ENCODE measurements at regions not wholly inside any gene's neighbourhood (a gene's known extent, or its start where the extent isn't known, plus 50 kb on each side); places are given as distances from the start of the nearest gene placed in this dataset.
A peak's percentile ranks its signal among the peaks of the same experiment; 100 is the strongest.

DNA sequence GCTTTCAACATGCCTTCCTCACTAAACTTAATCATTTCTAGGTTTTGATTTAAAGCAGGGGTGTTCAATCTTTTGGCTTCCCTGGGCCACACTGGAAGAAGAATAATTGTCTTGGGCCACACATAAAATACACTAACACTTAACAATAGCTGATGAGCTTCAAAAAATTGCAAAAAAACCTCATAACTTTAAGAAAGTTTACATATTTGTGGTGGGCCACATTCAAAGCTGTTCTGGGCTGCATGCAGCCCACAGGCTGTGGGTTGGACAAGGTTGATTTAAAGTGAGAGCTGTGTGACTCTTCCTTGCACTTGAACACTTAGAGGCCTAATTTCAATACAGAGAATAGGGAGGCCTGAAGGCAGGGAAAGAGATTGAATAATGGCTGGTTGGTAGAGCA lies 598.3 kb downstream of the EFNA5 start:
- DNase-seq, result no peak
- no peak for ATAC-seq (ENCODE audit: insufficient read depth, low FRiP score)
- Histone ChIP-seq H3K4me3 (no peak overlapping the region), H3K9ac (ENCODE audit: insufficient read depth in 1 of 2, low read length in 2 of 2) (no peak overlapping the region), H3K27ac (ENCODE audit: low read depth in 1 of 2, low read length in 1 of 2) (no peak overlapping the region), H3K4me1 (ENCODE audit: control insufficient read depth in 5 of 5, insufficient read depth in 5 of 5, low read length in 5 of 5) (no peaks in the 10 kb centered on the region), H3K36me3 (ENCODE audit: control insufficient read depth in 4 of 4, insufficient read depth in 4 of 4, low read length in 4 of 4) (no peaks in the 10 kb centered on the region), H3K9me3 (ENCODE audit: control insufficient read depth in 4 of 4, insufficient read depth in 3 of 4, low read length in 3 of 4) (peaks cover 0 to 3% (median 1%) of the 10 kb centered on the region in 4 donors), H3K27me3 (ENCODE audit: control insufficient read depth in 3 of 3, insufficient read depth in 3 of 3, low read length in 2 of 3) (no peaks in the 10 kb centered on the region)
- TF ChIP-seq, protein P1, sequence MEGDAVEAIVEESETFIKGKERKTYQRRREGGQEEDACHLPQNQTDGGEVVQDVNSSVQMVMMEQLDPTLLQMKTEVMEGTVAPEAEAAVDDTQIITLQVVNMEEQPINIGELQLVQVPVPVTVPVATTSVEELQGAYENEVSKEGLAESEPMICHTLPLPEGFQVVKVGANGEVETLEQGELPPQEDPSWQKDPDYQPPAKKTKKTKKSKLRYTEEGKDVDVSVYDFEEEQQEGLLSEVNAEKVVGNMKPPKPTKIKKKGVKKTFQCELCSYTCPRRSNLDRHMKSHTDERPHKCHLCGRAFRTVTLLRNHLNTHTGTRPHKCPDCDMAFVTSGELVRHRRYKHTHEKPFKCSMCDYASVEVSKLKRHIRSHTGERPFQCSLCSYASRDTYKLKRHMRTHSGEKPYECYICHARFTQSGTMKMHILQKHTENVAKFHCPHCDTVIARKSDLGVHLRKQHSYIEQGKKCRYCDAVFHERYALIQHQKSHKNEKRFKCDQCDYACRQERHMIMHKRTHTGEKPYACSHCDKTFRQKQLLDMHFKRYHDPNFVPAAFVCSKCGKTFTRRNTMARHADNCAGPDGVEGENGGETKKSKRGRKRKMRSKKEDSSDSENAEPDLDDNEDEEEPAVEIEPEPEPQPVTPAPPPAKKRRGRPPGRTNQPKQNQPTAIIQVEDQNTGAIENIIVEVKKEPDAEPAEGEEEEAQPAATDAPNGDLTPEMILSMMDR (IDR thresholded peaks at IDR 0.05; ENCODE audit: control extremely low read depth, extremely low read depth), result no peak

- no peak overlapping the region for H3K27ac ChIP-seq (ENCODE audit: low read depth in 1 of 2, low read length in 1 of 2)
- no peaks in the 10 kb centered on the region for H3K4me1 ChIP-seq (ENCODE audit: control insufficient read depth in 5 of 5, insufficient read depth in 5 of 5, low read length in 5 of 5)
- TF ChIP-seq, protein P1 (IDR thresholded peaks at IDR 0.05; ENCODE audit: control extremely low read depth, extremely low read depth), result no peak
- peaks cover 0 to 3% (median 2%) of the 10 kb centered on the region in 4 donors for H3K9me3 ChIP-seq (ENCODE audit: control insufficient read depth in 4 of 4, insufficient read depth in 3 of 4, low read length in 3 of 4)
- ATAC-seq (ENCODE audit: insufficient read depth, low FRiP score) (no peak), DNase-seq (no peak)
- no peak overlapping the region for H3K9ac ChIP-seq (ENCODE audit: insufficient read depth in 1 of 2, low read length in 2 of 2)
- no peaks in the 10 kb centered on the region for H3K36me3 ChIP-seq (ENCODE audit: control insufficient read depth in 4 of 4, insufficient read depth in 4 of 4, low read length in 4 of 4)
- WGBS, 2 donors, result 46 to 54% methylated on average over 1 of the region's 1 CpG
- no peaks in the 10 kb centered on the region for H3K27me3 ChIP-seq (ENCODE audit: control insufficient read depth in 3 of 3, insufficient read depth in 3 of 3, low read length in 2 of 3)
- H3K4me3 ChIP-seq, result no peak overlapping the region
These were observed 602.0 kb downstream of the EFNA5 start for GRCh38 chr5:107068782-107069181.

- ATAC-seq (ENCODE audit: insufficient read depth, low FRiP score) (no peak), DNase-seq (peak in 1 of 3 donors; percentile 12)
- H3K27ac ChIP-seq (ENCODE audit: low read depth in 1 of 2, low read length in 1 of 2), result no peak overlapping the region
- H3K27me3 ChIP-seq (ENCODE audit: control insufficient read depth in 3 of 3, insufficient read depth in 3 of 3, low read length in 2 of 3), result no peaks in the 10 kb centered on the region
- no peak overlapping the region for H3K4me3 ChIP-seq
- no peaks in the 10 kb centered on the region for H3K4me1 ChIP-seq (ENCODE audit: control insufficient read depth in 5 of 5, insufficient read depth in 5 of 5, low read length in 5 of 5)
- no peak overlapping the region for H3K9ac ChIP-seq (ENCODE audit: insufficient read depth in 1 of 2, low read length in 2 of 2)
- TF ChIP-seq, protein P1 (IDR thresholded peaks at IDR 0.05; ENCODE audit: control extremely low read depth, extremely low read depth), result no peak
- WGBS, 2 donors, result 60 to 84% methylated on average over 4 of the region's 4 CpGs
- H3K9me3 ChIP-seq (ENCODE audit: control insufficient read depth in 4 of 4, insufficient read depth in 3 of 4, low read length in 3 of 4), result peaks cover 0 to 3% (median 2%) of the 10 kb centered on the region in 4 donors
- no peaks in the 10 kb centered on the region for H3K36me3 ChIP-seq (ENCODE audit: control insufficient read depth in 4 of 4, insufficient read depth in 4 of 4, low read length in 4 of 4)
These were observed 603.3 kb downstream of the EFNA5 start for GRCh38 chr5:107067395-107067794.

DNA sequence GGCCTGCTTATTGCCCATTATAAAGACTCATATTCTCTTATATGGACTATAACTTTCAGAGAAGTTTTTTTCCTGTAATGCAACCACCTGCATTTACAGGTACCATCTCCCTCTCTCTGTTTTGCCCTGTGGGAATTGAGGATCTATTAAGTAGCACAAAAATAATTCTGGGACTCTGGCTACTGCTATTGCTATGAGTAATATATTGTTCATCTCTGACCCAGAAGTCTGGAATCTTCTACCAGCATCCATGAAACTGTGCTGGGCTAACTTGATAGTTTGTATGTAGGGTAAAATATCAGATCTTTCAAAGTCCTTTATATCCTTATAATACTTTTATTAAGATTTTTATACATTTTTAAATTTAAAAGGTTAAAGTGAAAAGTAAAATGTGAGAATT lies 607.2 kb downstream of the EFNA5 start:
- TF ChIP-seq, protein P1 (IDR thresholded peaks at IDR 0.05; ENCODE audit: control extremely low read depth, extremely low read depth), result no peak
- H3K27me3 ChIP-seq (ENCODE audit: control insufficient read depth in 3 of 3, insufficient read depth in 3 of 3, low read length in 2 of 3), result no peaks in the 10 kb centered on the region
- no peak for DNase-seq
- no peaks in the 10 kb centered on the region for H3K36me3 ChIP-seq (ENCODE audit: control insufficient read depth in 4 of 4, insufficient read depth in 4 of 4, low read length in 4 of 4)
- ATAC-seq (ENCODE audit: insufficient read depth, low FRiP score), result no peak
- H3K9ac ChIP-seq (ENCODE audit: insufficient read depth in 1 of 2, low read length in 2 of 2), result no peak overlapping the region
- no peak overlapping the region for H3K27ac ChIP-seq (ENCODE audit: low read depth in 1 of 2, low read length in 1 of 2)
- no peaks in the 10 kb centered on the region for H3K4me1 ChIP-seq (ENCODE audit: control insufficient read depth in 5 of 5, insufficient read depth in 5 of 5, low read length in 5 of 5)
- H3K4me3 ChIP-seq, result no peak overlapping the region
- H3K9me3 ChIP-seq (ENCODE audit: control insufficient read depth in 4 of 4, insufficient read depth in 3 of 4, low read length in 3 of 4), result peaks cover 0 to 2% (median 0%) of the 10 kb centered on the region in 4 donors
